Mucosa of rectum (tissue), 2 donors: ENCODE measurements at regions not wholly inside any gene's neighbourhood (a gene's known extent, or its start where the extent isn't known, plus 50 kb on each side); places are given as distances from the start of the nearest gene placed in this dataset.
"Not testable (repeated sequence)": the region's sequence is repeated elsewhere in the genome, so short reads cannot be mapped to it uniquely, and the experiment has no call there.

ENCODE experiments used
- H3K27ac ChIP-seq, 2 donors: one replicate each; pipeline ENCODE4 v1.7.0; 2013; ENCODE audit warnings: inconsistent platforms in 2 of 2, low read depth in 2 of 2, low read length in 2 of 2
- H3K27me3 ChIP-seq, 2 donors: one replicate each; pipeline ENCODE4 v1.7.0; 2013; ENCODE audit warnings: low read length in 2 of 2; ENCODE audit not compliant: control insufficient read depth in 2 of 2, insufficient read depth in 2 of 2
- H3K36me3 ChIP-seq, 2 donors: one replicate each; pipeline ENCODE4 v1.7.0; 2013; ENCODE audit warnings: low read length in 2 of 2; ENCODE audit not compliant: control insufficient read depth in 2 of 2, insufficient read depth in 2 of 2
- H3K4me1 ChIP-seq, 2 donors: one replicate each; pipeline ENCODE4 v1.7.0; 2013; ENCODE audit warnings: low read length in 2 of 2, mild to moderate bottlenecking in 1 of 2; ENCODE audit not compliant: control insufficient read depth in 2 of 2, insufficient read depth in 2 of 2
- H3K4me3 ChIP-seq, 2 donors: one replicate each; pipeline ENCODE4 v1.7.0; 2013; ENCODE audit warnings: low read length in 2 of 2
- H3K9ac ChIP-seq, 2 donors: one replicate each; pipeline ENCODE4 v1.7.0; 2013; ENCODE audit warnings: low read length in 2 of 2, low read depth in 1 of 2, mild to moderate bottlenecking in 1 of 2
- H3K9me3 ChIP-seq, 2 donors: one replicate each; pipeline ENCODE4 v1.7.0; 2013; ENCODE audit warnings: low read length in 2 of 2; ENCODE audit not compliant: control insufficient read depth in 2 of 2
- donor health status: healthy.
- donor health status: Normal muscosa, but diverticular disease.

GRCh38 chr3:86774082-86774691 lies 216.8 kb downstream of the VGLL3 start:
- no peak overlapping the region for H3K4me3 ChIP-seq
- H3K9me3 ChIP-seq: no peaks in the 10 kb centered on the region
- no peaks in the 10 kb centered on the region for H3K27me3 ChIP-seq
- no peaks in the 10 kb centered on the region for H3K36me3 ChIP-seq
- H3K4me1 ChIP-seq: no peaks in the 10 kb centered on the region
- H3K27ac ChIP-seq: no peak overlapping the region
- no peak overlapping the region for H3K9ac ChIP-seq

DNA sequence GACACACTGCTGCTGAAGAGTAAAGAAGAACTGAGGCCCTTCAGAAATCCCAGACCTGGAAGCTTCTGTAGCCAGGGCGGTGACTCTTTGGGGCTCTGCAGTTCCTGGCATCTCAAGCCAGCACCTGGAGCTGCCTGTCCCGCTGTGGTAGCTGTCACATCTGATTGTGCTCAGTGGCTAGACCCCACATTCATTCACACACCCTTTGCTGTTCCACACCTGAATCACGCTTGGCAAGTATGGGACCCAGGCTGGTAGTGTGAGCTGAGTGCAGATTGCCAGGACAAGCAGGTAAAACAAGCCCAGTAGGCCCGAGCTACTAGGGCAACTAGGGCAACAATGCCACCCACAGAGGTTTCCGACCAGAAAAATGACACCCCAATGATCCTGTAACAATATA lies 218.2 kb downstream of the VGLL3 start:
- no peak overlapping the region for H3K27ac ChIP-seq
- H3K4me3 ChIP-seq: no peak overlapping the region
- H3K27me3 ChIP-seq: no peaks in the 10 kb centered on the region
- no peaks in the 10 kb centered on the region for H3K9me3 ChIP-seq
- no peak overlapping the region for H3K9ac ChIP-seq
- no peaks in the 10 kb centered on the region for H3K36me3 ChIP-seq
- no peaks in the 10 kb centered on the region for H3K4me1 ChIP-seq

GRCh38 chr3:86771741-86772512 lies 219.0 kb downstream of the VGLL3 start:
- H3K27me3 ChIP-seq: no peaks in the 10 kb centered on the region
- no peaks in the 10 kb centered on the region for H3K36me3 ChIP-seq
- H3K4me1 ChIP-seq: no peaks in the 10 kb centered on the region
- H3K27ac ChIP-seq: no peak overlapping the region
- H3K9me3 ChIP-seq: no peaks in the 10 kb centered on the region
- no peak overlapping the region for H3K9ac ChIP-seq
- H3K4me3 ChIP-seq: no peak overlapping the region

DNA sequence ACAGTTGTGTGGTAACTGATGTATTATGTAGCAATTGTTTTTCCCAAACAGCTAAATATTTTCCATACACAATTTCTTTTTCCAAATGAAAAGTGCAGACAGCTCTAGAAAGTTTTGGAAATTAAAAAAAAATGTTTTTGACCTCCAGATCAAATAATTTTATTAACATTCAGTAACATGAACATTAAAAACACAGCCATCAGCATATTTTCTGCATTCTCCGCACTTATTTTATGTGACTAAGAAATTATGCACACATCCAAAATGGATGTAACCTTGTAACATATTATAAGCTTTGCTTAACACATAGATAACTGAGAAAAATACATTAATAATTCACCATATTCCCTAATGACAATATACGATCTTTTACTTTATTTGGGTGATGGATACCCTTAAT lies 224.6 kb downstream of the VGLL3 start:
- no peak overlapping the region for H3K9ac ChIP-seq
- no peaks in the 10 kb centered on the region for H3K36me3 ChIP-seq
- no peaks in the 10 kb centered on the region for H3K27me3 ChIP-seq
- no peaks in the 10 kb centered on the region for H3K4me1 ChIP-seq
- no peak overlapping the region for H3K27ac ChIP-seq
- H3K4me3 ChIP-seq: no peak overlapping the region
- H3K9me3 ChIP-seq: no peaks in the 10 kb centered on the region

GRCh38 chr3:86757322-86758179 lies 233.4 kb downstream of the VGLL3 start:
- H3K27me3 ChIP-seq, H3K4me3 ChIP-seq, H3K36me3 ChIP-seq, H3K4me1 ChIP-seq, H3K9ac ChIP-seq, H3K9me3 ChIP-seq, H3K27ac ChIP-seq: not testable (repeated sequence)

GRCh38 chr3:86748015-86748414 lies 242.9 kb downstream of the VGLL3 start:
- no peak overlapping the region for H3K9ac ChIP-seq
- no peaks in the 10 kb centered on the region for H3K9me3 ChIP-seq
- H3K4me1 ChIP-seq: no peaks in the 10 kb centered on the region
- no peaks in the 10 kb centered on the region for H3K36me3 ChIP-seq
- H3K27ac ChIP-seq: no peak overlapping the region
- no peak overlapping the region for H3K4me3 ChIP-seq
- H3K27me3 ChIP-seq: no peaks in the 10 kb centered on the region

DNA sequence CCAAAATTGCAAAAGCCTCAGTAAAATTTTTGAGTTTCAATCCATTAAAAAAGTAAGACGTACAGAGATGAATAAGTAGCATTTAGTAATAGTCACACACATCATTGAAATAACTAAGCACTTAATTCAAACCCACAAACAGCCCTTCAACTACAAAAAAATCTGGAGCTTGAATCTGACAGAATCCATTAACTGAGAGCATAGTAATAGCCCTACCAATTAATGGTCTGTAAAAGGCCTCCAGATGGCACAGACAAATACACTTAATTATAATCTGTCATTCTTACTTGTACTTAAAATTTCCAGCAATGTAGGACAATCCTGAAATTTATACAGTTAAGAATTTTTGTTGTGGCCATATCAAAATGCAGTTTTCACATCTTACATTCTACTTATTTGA lies 246.9 kb downstream of the VGLL3 start:
- no peaks in the 10 kb centered on the region for H3K27me3 ChIP-seq
- H3K9ac ChIP-seq: no peak overlapping the region
- no peak overlapping the region for H3K27ac ChIP-seq
- no peak overlapping the region for H3K4me3 ChIP-seq
- no peaks in the 10 kb centered on the region for H3K9me3 ChIP-seq
- H3K4me1 ChIP-seq: no peaks in the 10 kb centered on the region
- no peaks in the 10 kb centered on the region for H3K36me3 ChIP-seq

DNA sequence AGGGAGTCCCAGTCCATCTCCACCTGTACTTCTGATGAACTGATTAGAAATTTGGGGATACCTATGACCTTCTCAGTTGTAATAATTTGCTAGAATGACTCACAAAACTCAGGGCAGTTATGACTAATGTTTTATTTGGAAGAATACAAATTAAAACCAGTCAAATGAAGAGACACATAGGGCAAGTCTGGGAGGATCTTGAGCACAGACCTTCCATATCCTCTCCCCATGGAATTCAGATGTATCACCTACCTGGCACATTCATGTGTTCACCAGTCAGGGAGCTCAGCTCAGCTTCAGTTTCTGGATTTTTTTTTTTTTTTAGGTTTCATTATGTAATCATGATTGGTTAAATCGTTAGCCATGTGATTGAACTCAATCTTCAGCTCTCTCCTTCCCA lies 247.7 kb downstream of the VGLL3 start:
- no peak overlapping the region for H3K4me3 ChIP-seq
- no peak overlapping the region for H3K27ac ChIP-seq
- H3K9me3 ChIP-seq: no peaks in the 10 kb centered on the region
- no peaks in the 10 kb centered on the region for H3K36me3 ChIP-seq
- H3K9ac ChIP-seq: no peak overlapping the region
- H3K4me1 ChIP-seq: no peaks in the 10 kb centered on the region
- H3K27me3 ChIP-seq: no peaks in the 10 kb centered on the region

DNA sequence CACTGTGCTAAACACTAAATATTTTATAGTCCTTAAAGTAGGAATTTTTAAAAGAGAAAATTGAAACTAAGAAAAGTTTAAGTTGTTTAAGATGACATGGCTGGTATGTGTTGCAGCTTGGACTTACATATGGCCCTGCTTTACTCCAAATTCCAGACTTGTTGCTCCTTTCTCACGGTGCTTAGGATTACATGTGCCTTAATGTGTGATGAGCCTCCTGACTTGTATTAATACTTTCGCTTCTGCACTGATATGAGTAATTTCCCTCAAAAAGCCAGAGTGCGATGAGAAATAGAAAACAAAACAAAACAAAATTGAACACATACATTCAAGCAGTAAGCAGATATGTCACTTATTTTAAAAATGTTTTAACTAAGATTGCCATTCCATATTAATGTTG lies 250.2 kb downstream of the VGLL3 start:
- Histone ChIP-seq H3K9me3 (no peaks in the 10 kb centered on the region), H3K27me3 (no peaks in the 10 kb centered on the region), H3K4me1 (no peaks in the 10 kb centered on the region)

GRCh38 chr3:86739244-86739643 lies 251.7 kb downstream of the VGLL3 start:
- no peak overlapping the region for H3K27ac ChIP-seq
- no peaks in the 10 kb centered on the region for H3K27me3 ChIP-seq
- H3K4me1 ChIP-seq: no peaks in the 10 kb centered on the region
- H3K36me3 ChIP-seq: no peaks in the 10 kb centered on the region
- no peaks in the 10 kb centered on the region for H3K9me3 ChIP-seq
- no peak overlapping the region for H3K4me3 ChIP-seq
- no peak overlapping the region for H3K9ac ChIP-seq

More for the DNA sequence above, 250.2 kb downstream of the VGLL3 start:
- Histone ChIP-seq H3K4me3 (no peak overlapping the region), H3K27ac (no peak overlapping the region), H3K36me3 (no peaks in the 10 kb centered on the region), H3K9ac (no peak overlapping the region)
